ENCODE measurements at regions not wholly inside any gene's neighbourhood (a gene's known extent, or its start where the extent isn't known, plus 50 kb on each side); places are given as distances from the start of the nearest gene placed in this dataset.

DNA sequence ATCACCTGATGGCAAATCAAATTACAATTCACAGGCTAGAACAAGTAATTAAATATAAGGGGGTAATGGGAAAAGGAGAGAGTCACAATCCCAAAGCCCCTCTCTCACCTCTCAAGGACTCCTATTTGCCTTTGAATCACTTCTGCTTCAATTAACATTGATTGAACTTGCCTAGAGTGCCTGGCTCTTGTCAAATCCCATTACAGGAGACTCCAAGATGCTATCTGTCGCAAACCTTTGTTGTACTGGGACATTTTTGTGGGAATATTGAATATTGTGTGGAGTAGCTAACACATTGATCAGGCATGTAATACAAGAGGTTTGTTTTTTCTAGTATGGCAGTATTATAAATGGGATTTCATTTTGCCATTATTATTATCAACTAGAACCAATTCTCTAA is 412.8 kb upstream of the AZI2 start:
- TF ChIP-seq POLR2A (IDR thresholded peaks at IDR 0.05; ENCODE audit: low read depth, low read length) (no peak), TAF1 (IDR thresholded peaks at IDR 0.05; ENCODE audit: low read depth, low read length) (no peak), POLR2AphosphoS5 (IDR thresholded peaks at IDR 0.05; ENCODE audit: low read depth, low read length) (no peak), SPI1 (IDR thresholded peaks at IDR 0.05; ENCODE audit: low read depth, low read length) (no peak)

Measured in GM12891 (cell line).